GM12891 (cell line): ENCODE measurements at regions not wholly inside any gene's neighbourhood (a gene's known extent, or its start where the extent isn't known, plus 50 kb on each side); places are given as distances from the start of the nearest gene placed in this dataset.

ENCODE experiments used
- POLR2A ChIP-seq: IDR thresholded peaks from 2 replicates; pipeline ENCODE4 v1.6.1; 2011; ENCODE audit warnings: low read depth, low read length, control low read depth
- POLR2AphosphoS5 ChIP-seq: IDR thresholded peaks from 2 replicates; pipeline ENCODE4 v1.6.1; 2011; ENCODE audit warnings: low read depth, low read length, control low read depth
- POU2F2 ChIP-seq: IDR thresholded peaks from 2 replicates; pipeline ENCODE4 v1.6.1; 2011; ENCODE audit warnings: low read depth, mild to moderate bottlenecking, control low read depth, low read length, moderate library complexity

- TF ChIP-seq POU2F2 (no peak), POLR2AphosphoS5 (no peak), POLR2A (no peak)
Measured at GRCh38 chr9:29339387-29339786, 1766.1 kb upstream of the C9orf72 start.
